ENCODE measurements at regions not wholly inside any gene's neighbourhood (a gene's known extent, or its start where the extent isn't known, plus 50 kb on each side); places are given as distances from the start of the nearest gene placed in this dataset.

DNA sequence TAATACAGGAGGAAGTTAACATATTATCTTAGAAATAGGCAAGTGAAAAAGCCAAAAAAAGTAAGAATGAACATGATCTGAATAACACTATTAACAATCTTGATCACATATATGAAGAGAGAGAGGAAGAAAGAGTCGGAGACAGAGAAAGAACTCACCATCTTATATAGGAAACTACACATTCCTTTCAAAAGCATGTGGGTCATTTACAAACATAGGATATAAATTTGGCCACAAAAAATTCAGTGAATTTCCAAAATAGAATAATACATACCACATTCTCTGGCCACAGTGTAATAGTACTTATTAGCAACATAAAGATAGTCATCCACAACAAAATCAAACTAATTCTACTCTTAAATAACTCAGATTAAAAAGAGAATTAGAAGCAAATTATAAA is 50.9 kb upstream of the ME3 start:
- Histone ChIP-seq H3K4me1 (ENCODE audit: control insufficient read depth, extremely low read depth, insufficient read depth, low read length) (peaks cover 59% of the 10 kb centered on the region), H3K79me2 (ENCODE audit: control insufficient read depth, insufficient read depth, low read length) (no peaks in the 10 kb centered on the region), H2AFZ (ENCODE audit: control insufficient read depth, low read length) (no peak overlapping the region), H3K27me3 (ENCODE audit: control insufficient read depth, extremely low read depth, insufficient read depth, low read length) (no peaks in the 10 kb centered on the region), H3K36me3 (ENCODE audit: control insufficient read depth in 2 of 2, extremely low read depth in 1 of 2, insufficient read depth in 2 of 2, low read length in 2 of 2) (peaks cover 0 to 2% of the 10 kb centered on the region in 2 experiments), H3K4me2 (ENCODE audit: control insufficient read depth, extremely low read depth, insufficient read depth, low read depth, low read length) (no peak overlapping the region), H3K9ac (ENCODE audit: control insufficient read depth, extremely low read depth, insufficient read depth, low read length) (no peak overlapping the region), H3K9me3 (ENCODE audit: control insufficient read depth, low read depth, low read length) (no peaks in the 10 kb centered on the region), H4K20me1 (ENCODE audit: control insufficient read depth, extremely low read depth, insufficient read depth, low read length) (no peaks in the 10 kb centered on the region), H3K27ac (ENCODE audit: control insufficient read depth, insufficient read depth, low read length) (peak overlapping the region; percentile 37), H3K9me1 (ENCODE audit: control insufficient read depth, extremely low read depth, insufficient read depth, low read length) (no peaks in the 10 kb centered on the region), H3K4me3 (ENCODE audit: control insufficient read depth in 2 of 3, extremely low read depth in 1 of 3, insufficient read depth in 2 of 3, low read depth in 1 of 3, low read length in 3 of 3) (no peak overlapping the region)
- dilution Hi-C loops (cut with MboI; ENCODE audit: extremely low pct_ligation_motif_present, low sequenced_read_pairs) = no loop called here
- DNase-seq (ENCODE audit: low read depth, low spot score) = no peak
- TF ChIP-seq EZH2 (IDR thresholded peaks at IDR 0.05; ENCODE audit: low read length) = no peak
- TF ChIP-seq, protein P1, sequence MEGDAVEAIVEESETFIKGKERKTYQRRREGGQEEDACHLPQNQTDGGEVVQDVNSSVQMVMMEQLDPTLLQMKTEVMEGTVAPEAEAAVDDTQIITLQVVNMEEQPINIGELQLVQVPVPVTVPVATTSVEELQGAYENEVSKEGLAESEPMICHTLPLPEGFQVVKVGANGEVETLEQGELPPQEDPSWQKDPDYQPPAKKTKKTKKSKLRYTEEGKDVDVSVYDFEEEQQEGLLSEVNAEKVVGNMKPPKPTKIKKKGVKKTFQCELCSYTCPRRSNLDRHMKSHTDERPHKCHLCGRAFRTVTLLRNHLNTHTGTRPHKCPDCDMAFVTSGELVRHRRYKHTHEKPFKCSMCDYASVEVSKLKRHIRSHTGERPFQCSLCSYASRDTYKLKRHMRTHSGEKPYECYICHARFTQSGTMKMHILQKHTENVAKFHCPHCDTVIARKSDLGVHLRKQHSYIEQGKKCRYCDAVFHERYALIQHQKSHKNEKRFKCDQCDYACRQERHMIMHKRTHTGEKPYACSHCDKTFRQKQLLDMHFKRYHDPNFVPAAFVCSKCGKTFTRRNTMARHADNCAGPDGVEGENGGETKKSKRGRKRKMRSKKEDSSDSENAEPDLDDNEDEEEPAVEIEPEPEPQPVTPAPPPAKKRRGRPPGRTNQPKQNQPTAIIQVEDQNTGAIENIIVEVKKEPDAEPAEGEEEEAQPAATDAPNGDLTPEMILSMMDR (optimal IDR thresholded peaks at IDR 0.05 in 1 of 3, IDR thresholded peaks at IDR 0.05 in 1 of 3, conservative IDR thresholded peaks at IDR 0.05 in 1 of 3; ENCODE audit: extremely low read depth in 1 of 3, insufficient read depth in 2 of 3, low read length in 3 of 3) = no peak
- FAIRE-seq = no peak

GRCh38 chr11:86722748-86723147 is 50.3 kb upstream of the ME3 start:
- no peak overlapping the region for H2AFZ ChIP-seq (ENCODE audit: control insufficient read depth, low read length)
- no peak overlapping the region for H3K4me3 ChIP-seq (ENCODE audit: control insufficient read depth in 2 of 3, extremely low read depth in 1 of 3, insufficient read depth in 2 of 3, low read depth in 1 of 3, low read length in 3 of 3)
- no peak overlapping the region for H3K27ac ChIP-seq (ENCODE audit: control insufficient read depth, insufficient read depth, low read length)
- no peaks in the 10 kb centered on the region for H4K20me1 ChIP-seq (ENCODE audit: control insufficient read depth, extremely low read depth, insufficient read depth, low read length)
- H3K4me2 ChIP-seq (ENCODE audit: control insufficient read depth, extremely low read depth, insufficient read depth, low read depth, low read length) = no peak overlapping the region
- no peaks in the 10 kb centered on the region for H3K9me3 ChIP-seq (ENCODE audit: control insufficient read depth, low read depth, low read length)
- H3K36me3 ChIP-seq (ENCODE audit: control insufficient read depth in 2 of 2, extremely low read depth in 1 of 2, insufficient read depth in 2 of 2, low read length in 2 of 2) = peaks cover 0 to 2% of the 10 kb centered on the region in 2 experiments
- no peaks in the 10 kb centered on the region for H3K79me2 ChIP-seq (ENCODE audit: control insufficient read depth, insufficient read depth, low read length)
- dilution Hi-C loops (cut with MboI; ENCODE audit: extremely low pct_ligation_motif_present, low sequenced_read_pairs) = no loop called here
- H3K4me1 ChIP-seq (ENCODE audit: control insufficient read depth, extremely low read depth, insufficient read depth, low read length) = peaks cover 64% of the 10 kb centered on the region
- H3K9ac ChIP-seq (ENCODE audit: control insufficient read depth, extremely low read depth, insufficient read depth, low read length) = no peak overlapping the region
- no peaks in the 10 kb centered on the region for H3K27me3 ChIP-seq (ENCODE audit: control insufficient read depth, extremely low read depth, insufficient read depth, low read length)
- no peaks in the 10 kb centered on the region for H3K9me1 ChIP-seq (ENCODE audit: control insufficient read depth, extremely low read depth, insufficient read depth, low read length)
- FAIRE-seq = no peak
- DNase-seq (ENCODE audit: low read depth, low spot score) = no peak
- no peak for TF ChIP-seq EZH2 (IDR thresholded peaks at IDR 0.05; ENCODE audit: low read length)
- TF ChIP-seq, protein P1 (optimal IDR thresholded peaks at IDR 0.05 in 1 of 3, IDR thresholded peaks at IDR 0.05 in 1 of 3, conservative IDR thresholded peaks at IDR 0.05 in 1 of 3; ENCODE audit: extremely low read depth in 1 of 3, insufficient read depth in 2 of 3, low read length in 3 of 3) = no peak
